Lung (tissue), 11 donors: ENCODE measurements at regions not wholly inside any gene's neighbourhood (a gene's known extent, or its start where the extent isn't known, plus 50 kb on each side); places are given as distances from the start of the nearest gene placed in this dataset.
A peak's percentile ranks its signal among the peaks of the same experiment; 100 is the strongest.

ENCODE experiments used
- ATAC-seq: fragments of 200-7000 bp; cut with Tn5 transposase; one replicate; pipeline ENCODE4 v1.9.1; 2020; ENCODE audit warnings: moderate number of reproducible peaks; ENCODE audit not compliant: insufficient read depth, low FRiP score
- DNase-seq, 3 donors: peaks; one replicate each; pipeline ENCODE4 v3.0.0-alpha.2; 2013 to 2017
- H3K27ac ChIP-seq, 2 donors: one replicate each; pipeline ENCODE4 v1.5.1; 2013; ENCODE audit warnings: mild to moderate bottlenecking in 2 of 2, moderate library complexity in 2 of 2, control low read depth in 1 of 2, inconsistent platforms in 1 of 2, low read depth in 1 of 2, low read length in 1 of 2
- H3K27me3 ChIP-seq, 3 donors: one replicate each; pipeline ENCODE4 v1.5.1; 2013; ENCODE audit warnings: low read length in 2 of 3; ENCODE audit not compliant: control insufficient read depth in 3 of 3, insufficient read depth in 3 of 3
- H3K36me3 ChIP-seq, 4 donors: one replicate each; pipeline ENCODE4 v1.5.1; 2013; ENCODE audit warnings: low read length in 4 of 4, mild to moderate bottlenecking in 1 of 4, moderate library complexity in 1 of 4; ENCODE audit not compliant: control insufficient read depth in 4 of 4, insufficient read depth in 4 of 4
- H3K4me1 ChIP-seq, 5 donors: one replicate each; pipeline ENCODE4 v1.5.1; 2013; ENCODE audit warnings: low read length in 5 of 5, mild to moderate bottlenecking in 2 of 5, moderate library complexity in 1 of 5; ENCODE audit not compliant: control insufficient read depth in 5 of 5, insufficient read depth in 5 of 5
- H3K4me3 ChIP-seq: one replicate; pipeline ENCODE4 v1.5.1; 2013; ENCODE audit warnings: mild to moderate bottlenecking, control low read depth, moderate library complexity
- H3K9ac ChIP-seq, 2 donors: one replicate each; pipeline ENCODE4 v1.5.1; 2013; ENCODE audit warnings: low read length in 2 of 2, control low read depth in 1 of 2; ENCODE audit not compliant: insufficient read depth in 1 of 2
- H3K9me3 ChIP-seq, 4 donors: one replicate each; pipeline ENCODE4 v1.5.1; 2013; ENCODE audit warnings: low read length in 3 of 4, mild to moderate bottlenecking in 1 of 4, moderate library complexity in 1 of 4; ENCODE audit not compliant: control insufficient read depth in 4 of 4, insufficient read depth in 3 of 4
- CTCF ChIP-seq: IDR thresholded peaks from 2 replicates; pipeline ENCODE4 v1.5.1; 2012; ENCODE audit warnings: mild to moderate bottlenecking; ENCODE audit errors: control extremely low read depth, extremely low read depth
- WGBS, 2 donors: extraction: QIAGEN DNeasy Blood & Tissue Kit; methylation state at CpG; one replicate each; pipeline ENCODE4 v1.1.7; 2013; 5-methylcytosine and 5-hydroxymethylcytosine counted together
- donor health status: control.
- donor health status: control.
- donor health status: Bipolar disorder and iron deficiency.
- donor health status: healthy.
- donor health status: DM: yes; HTN: yes; CAD: no.

- H3K36me3 ChIP-seq, result no peaks in the 10 kb centered on the region
- H3K4me1 ChIP-seq, result no peaks in the 10 kb centered on the region
- no peak for TF ChIP-seq CTCF
- 82 to 89% methylated on average over 1 of the region's 1 CpG for WGBS, 2 donors
- H3K27ac ChIP-seq, result peak overlapping the region in 1 of 2 donors; percentile 37
- peak; percentile 23 for ATAC-seq
- H3K27me3 ChIP-seq, result no peaks in the 10 kb centered on the region
- no peak overlapping the region for H3K9ac ChIP-seq
- H3K4me3 ChIP-seq, result no peak overlapping the region
- no peaks in the 10 kb centered on the region for H3K9me3 ChIP-seq
- DNase-seq, result no peak
Measured at GRCh38 chr11:15580056-15580774, 465.5 kb downstream of the INSC start.

DNA sequence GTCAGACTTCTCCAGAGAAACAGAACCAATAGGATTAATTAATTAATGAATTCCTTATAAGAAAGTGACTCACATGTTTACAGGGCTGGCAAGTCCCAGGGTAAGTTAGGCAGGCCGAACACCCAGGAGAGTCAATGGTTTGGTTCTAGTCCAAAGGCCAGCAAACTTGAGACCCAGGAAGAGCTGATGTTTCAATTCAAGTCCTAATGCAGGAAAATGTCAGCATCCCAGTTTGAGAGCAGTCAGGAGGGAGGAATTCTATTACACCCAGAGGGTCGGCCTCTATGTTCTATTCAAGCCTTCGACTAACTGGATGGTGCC lies 466.0 kb downstream of the INSC start:
- no peak overlapping the region for H3K27ac ChIP-seq
- TF ChIP-seq CTCF, result no peak

DNA sequence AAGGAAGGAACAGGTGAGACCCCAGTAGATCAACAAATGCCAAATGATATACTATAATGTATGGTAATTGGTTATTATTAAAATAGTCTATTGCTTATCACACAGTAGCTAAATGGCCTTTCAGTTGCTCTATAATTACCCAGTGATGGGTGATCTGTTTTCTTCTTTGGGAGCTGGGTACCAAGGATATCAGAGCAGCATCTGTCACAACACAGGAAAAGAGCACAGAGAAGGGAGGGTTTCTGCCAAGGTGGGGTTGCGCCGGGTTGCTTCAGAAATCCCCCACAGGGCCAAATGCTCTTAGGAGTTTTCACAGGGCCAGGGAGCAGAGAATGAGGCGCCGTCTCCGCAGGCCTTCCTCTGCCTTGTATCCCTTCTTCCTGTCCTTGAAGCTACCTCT lies 469.4 kb downstream of the INSC start:
- ATAC-seq (no peak), DNase-seq (no peak)
- Histone ChIP-seq H3K9ac (no peak overlapping the region), H3K4me1 (no peaks in the 10 kb centered on the region), H3K4me3 (no peak overlapping the region), H3K27me3 (no peaks in the 10 kb centered on the region), H3K27ac (no peak overlapping the region), H3K36me3 (no peaks in the 10 kb centered on the region), H3K9me3 (peaks cover 0 to 1% (median 0%) of the 10 kb centered on the region in 4 donors)
- no peak for TF ChIP-seq CTCF
- 89 to 91% methylated on average over 5 of the region's 5 CpGs for WGBS, 2 donors

More for the DNA sequence above, 466.0 kb downstream of the INSC start:
- Histone ChIP-seq H3K4me1 (no peaks in the 10 kb centered on the region), H3K4me3 (no peak overlapping the region), H3K36me3 (no peaks in the 10 kb centered on the region), H3K9me3 (no peaks in the 10 kb centered on the region), H3K27me3 (no peaks in the 10 kb centered on the region), H3K9ac (no peak overlapping the region)
- 95 to 96% methylated on average over 3 of the region's 3 CpGs for WGBS, 2 donors
- ATAC-seq (no peak), DNase-seq (no peak)
